H1 (cell line): ENCODE measurements at regions not wholly inside any gene's neighbourhood (a gene's known extent, or its start where the extent isn't known, plus 50 kb on each side); places are given as distances from the start of the nearest gene placed in this dataset.

ENCODE experiments used
- CTCF ChIA-PET: fragments of 300-600 bp; sonication (Branson Sonifier 250); formaldehyde crosslinking; loops from one replicate; lab custom pipeline; 2021; ENCODE audit not compliant: partially characterized antibody; lab: Charles Lee
- POLR2A ChIA-PET: fragments of 300-600 bp; sonication (Branson Sonifier 250); formaldehyde crosslinking; loops from one replicate; lab custom pipeline; 2021; ENCODE audit warnings: inconsistent platforms; ENCODE audit not compliant: partially characterized antibody; lab: Charles Lee
- DNase-seq, 2 experiments: peaks; one replicate each; pipeline versions ENCODE4 v3.0.0 to v3.0.0-alpha.2; 2010 to 2022; ENCODE audit warnings: low spot score in 2 of 2, low read depth in 1 of 2, mixed read lengths in 1 of 2
- FAIRE-seq: peaks from 2 replicates; lab custom pipeline; 2011; peaks lifted over from hg19 to GRCh38; lab: Jason Lieb, UNC
- H2AFZ ChIP-seq: 2 replicates; pipeline ENCODE4 v1.8.1; 2012; ENCODE audit warnings: low read length, inconsistent platforms
- H2AK5ac ChIP-seq: 2 replicates; pipeline ENCODE4 v1.6.1; 2013; ENCODE audit warnings: low read depth, low read length
- H2BK120ac ChIP-seq: replicated peaks from 2 replicates; pipeline ENCODE3; 2013; ENCODE audit warnings: low read depth, low read length, inconsistent platforms
- H2BK12ac ChIP-seq: 2 replicates; pipeline ENCODE4 v1.6.1; 2013; ENCODE audit warnings: low read depth, low read length
- H2BK15ac ChIP-seq: 2 replicates; pipeline ENCODE4 v1.6.1; 2013; ENCODE audit warnings: low read length
- H2BK20ac ChIP-seq: 2 replicates; pipeline ENCODE4 v1.6.1; 2013; ENCODE audit warnings: low read length
- H2BK5ac ChIP-seq: 2 replicates; pipeline ENCODE4 v1.6.1; 2013; ENCODE audit warnings: low read depth, low read length
- H3K14ac ChIP-seq: 2 replicates; pipeline ENCODE4 v1.6.1; 2013; ENCODE audit warnings: inconsistent platforms; ENCODE audit not compliant: insufficient read length
- H3K18ac ChIP-seq: 2 replicates; pipeline ENCODE4 v1.6.1; 2013; ENCODE audit warnings: low read length; ENCODE audit errors: extremely low read depth
- H3K23ac ChIP-seq: 2 replicates; pipeline ENCODE4 v1.6.1; 2013; ENCODE audit warnings: inconsistent platforms; ENCODE audit not compliant: insufficient read length
- H3K23me2 ChIP-seq: 2 replicates; pipeline ENCODE4 v1.6.1; 2013; ENCODE audit warnings: low read depth, low read length
- H3K27ac ChIP-seq: 2 replicates; pipeline ENCODE4 v1.6.1; 2011; ENCODE audit warnings: low read depth, low read length, inconsistent platforms
- H3K27me3 ChIP-seq, 4 experiments: replicated peaks in 1 of 4; 1 replicate in 1 of 4; 2 replicates in 3 of 4; pipeline versions ENCODE4 v1.6.1 to v1.8.1; 2011 to 2013; ENCODE audit warnings: low read length in 3 of 4, mild to moderate bottlenecking in 3 of 4, inconsistent platforms in 2 of 4, mixed read lengths in 2 of 4, moderate library complexity in 1 of 4; ENCODE audit not compliant: control insufficient read depth in 3 of 4, insufficient read depth in 3 of 4; ENCODE audit errors: extremely low read depth in 1 of 4
- H3K36me3 ChIP-seq, 4 experiments: 2 replicates each; pipeline versions ENCODE4 v1.6.1 to v1.8.1; 2011 to 2013; ENCODE audit warnings: mild to moderate bottlenecking in 4 of 4, low read length in 3 of 4, moderate library complexity in 2 of 4, control low read depth in 1 of 4, inconsistent platforms in 1 of 4; ENCODE audit not compliant: insufficient read depth in 4 of 4, control insufficient read depth in 2 of 4
- H3K4ac ChIP-seq: replicated peaks from 2 replicates; pipeline ENCODE3; 2013; ENCODE audit warnings: low read length, low read depth, mixed read lengths, inconsistent platforms; ENCODE audit not compliant: insufficient read length
- H3K4me1 ChIP-seq, 4 experiments: replicated peaks in 1 of 4; 1 replicate in 1 of 4; 2 replicates in 3 of 4; pipeline versions ENCODE4 v1.6.1 to v1.8.1; 2011 to 2013; ENCODE audit warnings: low read length in 3 of 4, inconsistent platforms in 2 of 4, mixed read lengths in 1 of 4; ENCODE audit not compliant: insufficient read depth in 4 of 4, control insufficient read depth in 3 of 4
- H3K4me2 ChIP-seq, 2 experiments: 2 replicates each; pipeline versions ENCODE4 v1.6.1 to v1.8.1; 2011 to 2013; ENCODE audit warnings: low read depth in 2 of 2, low read length in 2 of 2, control low read depth in 1 of 2, inconsistent platforms in 1 of 2, mild to moderate bottlenecking in 1 of 2; ENCODE audit not compliant: insufficient read depth in 1 of 2
- H3K4me3 ChIP-seq, 4 experiments: fragments of 200-600, 300-600 bp in 1 of 4; sonication (generic), shearing (Covaris generic), sonication (Bioruptor Twin) in 1 of 4; 2 replicates each; pipeline versions ENCODE4 v1.5.1 to v1.8.1; 2011 to 2016; ENCODE audit warnings: low read length in 4 of 4, low read depth in 3 of 4, control low read depth in 2 of 4, inconsistent platforms in 2 of 4, mild to moderate bottlenecking in 2 of 4, mixed read lengths in 1 of 4, moderate library complexity in 1 of 4; ENCODE audit not compliant: insufficient read depth in 2 of 4; ENCODE audit errors: extremely low read depth in 1 of 4
- H3K56ac ChIP-seq: replicated peaks from 2 replicates; pipeline ENCODE3; 2013; ENCODE audit warnings: low read depth, mild to moderate bottlenecking, mixed read lengths, low read length, inconsistent platforms; ENCODE audit not compliant: insufficient read length
- H3K79me1 ChIP-seq: 2 replicates; pipeline ENCODE4 v1.6.1; 2013; ENCODE audit warnings: low read depth, low read length, control low read depth
- H3K79me2 ChIP-seq, 2 experiments: 2 replicates each; pipeline versions ENCODE4 v1.6.1 to v1.8.1; 2012 to 2013; ENCODE audit warnings: low read length in 2 of 2, mild to moderate bottlenecking in 2 of 2, inconsistent platforms in 1 of 2; ENCODE audit not compliant: insufficient read depth in 2 of 2, control insufficient read depth in 1 of 2
- H3K9ac ChIP-seq, 4 experiments: replicated peaks in 1 of 4; 1 replicate in 1 of 4; 2 replicates in 3 of 4; pipeline versions ENCODE4 v1.6.1 to v1.8.1; 2011 to 2013; ENCODE audit warnings: low read depth in 3 of 4, low read length in 3 of 4, control low read depth in 2 of 4, mild to moderate bottlenecking in 2 of 4, moderate library complexity in 2 of 4, inconsistent platforms in 1 of 4; ENCODE audit errors: extremely low read depth in 1 of 4
- H3K9me3 ChIP-seq, 2 experiments: 2 replicates each; pipeline versions ENCODE4 v1.6.1 to v1.8.1; 2012 to 2013; ENCODE audit warnings: mild to moderate bottlenecking in 2 of 2, moderate library complexity in 2 of 2, control low read depth in 1 of 2, inconsistent platforms in 1 of 2, low read depth in 1 of 2, low read length in 1 of 2, mixed read lengths in 1 of 2; ENCODE audit not compliant: insufficient read depth in 2 of 2
- H4K20me1 ChIP-seq, 2 experiments: replicated peaks in 1 of 2; 2 replicates each; pipeline versions ENCODE3 to v1.8.1; 2011 to 2013; ENCODE audit warnings: inconsistent platforms in 2 of 2, low read length in 2 of 2, mild to moderate bottlenecking in 1 of 2; ENCODE audit not compliant: insufficient read depth in 2 of 2, control insufficient read depth in 1 of 2
- H4K5ac ChIP-seq: 2 replicates; pipeline ENCODE4 v1.6.1; 2013; ENCODE audit warnings: low read length, low read depth, mixed read lengths, inconsistent platforms; ENCODE audit not compliant: insufficient read length
- H4K8ac ChIP-seq: 2 replicates; pipeline ENCODE4 v1.8.0; 2013; ENCODE audit warnings: mild to moderate bottlenecking, moderate library complexity, low read length, inconsistent platforms; ENCODE audit not compliant: insufficient read depth; ENCODE audit errors: extremely low read depth
- H4K91ac ChIP-seq: replicated peaks from 2 replicates; pipeline ENCODE3; 2013; ENCODE audit warnings: low read length, mixed read lengths, inconsistent platforms; ENCODE audit not compliant: insufficient read length
- CBX8 ChIP-seq: fragments of 300-800, 300-1000 bp; sonication (generic); IDR thresholded peaks from 2 replicates; pipeline ENCODE4 v1.7.1; 2016; ENCODE audit warnings: low read depth, low read length, borderline replicate concordance
- CHD1 ChIP-seq: IDR thresholded peaks from 2 replicates; pipeline ENCODE4 v1.6.1; 2012; ENCODE audit warnings: low read depth, low read length, improper control_type of control experiment
- CTCF ChIP-seq, 3 experiments: IDR thresholded peaks; 1 replicate in 2 of 3; 2 replicates in 1 of 3; pipeline versions ENCODE4 v1.5.1 to v1.6.1; 2011; ENCODE audit warnings: low read length in 3 of 3, mild to moderate bottlenecking in 3 of 3, inconsistent platforms in 2 of 3, low read depth in 1 of 3, moderate library complexity in 1 of 3; ENCODE audit not compliant: insufficient read depth in 1 of 3; ENCODE audit errors: control extremely low read depth in 1 of 3
- E2F6 ChIP-seq: IDR thresholded peaks from 2 replicates; pipeline ENCODE4 v1.6.1; 2012; ENCODE audit warnings: inconsistent platforms
- EGR1 ChIP-seq: IDR thresholded peaks from 2 replicates; pipeline ENCODE4 v1.6.1; 2011; ENCODE audit warnings: low read depth, low read length, borderline replicate concordance
- EZH2 ChIP-seq: fragments of 200-600 bp; sonication (generic); IDR thresholded peaks from 2 replicates; pipeline ENCODE4 v1.7.1; 2012; ENCODE audit warnings: low read depth, mild to moderate bottlenecking, moderate library complexity, low read length, inconsistent platforms; ENCODE audit not compliant: severe bottlenecking
- FOSL1 ChIP-seq: IDR thresholded peaks from 2 replicates; pipeline ENCODE4 v1.6.1; 2011; ENCODE audit warnings: mild to moderate bottlenecking, low read depth, low read length, moderate library complexity; ENCODE audit not compliant: insufficient read depth
- GABPA ChIP-seq: IDR thresholded peaks from 2 replicates; pipeline ENCODE4 v1.6.1; 2011; ENCODE audit warnings: mild to moderate bottlenecking, low read length, moderate library complexity, borderline replicate concordance; ENCODE audit not compliant: insufficient read depth
- KDM4A ChIP-seq: IDR thresholded peaks from one replicate; pipeline ENCODE4 v1.7.1; 2012; ENCODE audit warnings: low read depth, mild to moderate bottlenecking, moderate library complexity, low read length, inconsistent platforms; ENCODE audit not compliant: severe bottlenecking
- POLR2AphosphoS5 ChIP-seq: IDR thresholded peaks from 2 replicates; pipeline ENCODE4 v1.6.1; 2011; ENCODE audit warnings: low read depth, low read length
- WGBS, 2 experiments: shearing (Covaris generic) in 1 of 2; methylation state at CpG; one replicate each; pipeline versions ENCODE4 v1.1.6 to v1.1.7; 2013 to 2015; ENCODE audit warnings: low lambda C conversion rate in 2 of 2, mixed read lengths in 2 of 2, inconsistent platforms in 1 of 2, low coverage in 1 of 2, missing lambda C conversion rate in 1 of 2; ENCODE audit not compliant: insufficient replicate concordance in 2 of 2, insufficient coverage in 1 of 2, insufficient read length in 1 of 2; ENCODE audit errors: extremely low coverage in 1 of 2, missing lambda C conversion rate in 1 of 2; 5-methylcytosine and 5-hydroxymethylcytosine counted together

DNA sequence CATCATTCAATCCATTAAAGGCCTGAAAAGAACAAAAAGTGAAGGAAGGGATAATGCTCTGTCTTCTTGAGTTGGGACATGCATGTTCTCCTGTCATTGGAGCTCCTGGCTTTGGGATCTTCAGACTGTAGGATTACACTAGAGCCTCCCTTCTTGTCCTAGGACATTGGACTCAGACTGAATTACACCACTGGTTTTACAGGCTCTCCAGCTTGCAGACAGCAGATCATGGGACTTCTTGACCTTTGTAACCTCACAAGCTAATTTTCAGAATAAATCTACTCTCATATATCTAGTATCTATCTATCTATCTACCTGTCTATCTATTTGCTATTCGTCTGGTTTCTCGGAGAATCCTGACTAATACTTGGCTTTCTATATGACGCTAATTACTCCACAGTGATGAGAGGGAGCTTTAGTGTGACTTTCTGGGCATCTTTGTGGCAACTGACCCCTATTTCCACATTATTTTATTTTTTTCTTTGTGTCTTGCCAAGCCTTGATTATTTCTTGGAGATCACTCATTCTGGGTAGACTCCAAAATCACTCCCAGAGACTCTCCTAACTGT lies 151.9 kb upstream of the ZNF184 start:
- no peak overlapping the region for H3K9ac ChIP-seq
- no peak for FAIRE-seq
- TF ChIP-seq E2F6 (no peak), KDM4A (no peak), CHD1 (no peak), POLR2AphosphoS5 (no peak), EZH2 (no peak), CTCF (IDR thresholded peaks at IDR 0.05; ENCODE audit: control extremely low read depth in 1 of 3, insufficient read depth in 1 of 3, low read depth in 1 of 3, low read length in 3 of 3) (no peak), EGR1 (no peak), GABPA (no peak), FOSL1 (no peak), CBX8 (no peak)

More for the DNA sequence above, 151.9 kb upstream of the ZNF184 start:
- Histone ChIP-seq H3K4me2 (no peak overlapping the region), H3K4me1 (no peaks in the 10 kb centered on the region), H3K4ac (no peak overlapping the region), H2BK20ac (no peak overlapping the region), H3K14ac (no peak overlapping the region), H3K79me2 (no peaks in the 10 kb centered on the region), H2BK120ac (no peak overlapping the region), H3K9me3 (no peaks in the 10 kb centered on the region), H2AFZ (no peak overlapping the region), H2BK15ac (no peak overlapping the region), H3K27me3 (no peaks in the 10 kb centered on the region; a peak in 1 of 7 replicates), H4K8ac (no peak overlapping the region), H2BK5ac (no peak overlapping the region), H4K91ac (no peak overlapping the region), H3K56ac (no peak overlapping the region), H4K20me1 (no peaks in the 10 kb centered on the region), H4K5ac (no peak overlapping the region), H3K23ac (no peak overlapping the region), H3K18ac (no peak overlapping the region), H3K36me3 (no peaks in the 10 kb centered on the region), H3K23me2 (no peaks in the 10 kb centered on the region), H3K4me3 (no peak overlapping the region), H3K27ac (no peak overlapping the region), H3K79me1 (no peaks in the 10 kb centered on the region), H2AK5ac (no peak overlapping the region), H2BK12ac (no peak overlapping the region)
- POLR2A ChIA-PET = interaction anchor here (0.5 to 1.2 kb wide), 2 partner anchors 69 to 366 kb away, joined by 3 to 4 read pairs; no protein-coding TSS in a partner anchor
- no peak for DNase-seq
- WGBS, 2 experiments = 96% methylated on average over 3 of the region's 3 CpGs; no CpG with 5 or more reads in 1 of the 2 experiments
- CTCF ChIA-PET = interaction anchor here (0.6 to 1.4 kb wide), 5 partner anchors 8 to 127 kb away, joined by 3 to 4 read pairs (median 4); no protein-coding TSS in a partner anchor
